CD4-positive, alpha-beta T cell treated with Interleukin-21 for 1 hour (primary cell): ENCODE measurements at regions not wholly inside any gene's neighbourhood (a gene's known extent, or its start where the extent isn't known, plus 50 kb on each side); places are given as distances from the start of the nearest gene placed in this dataset.

Source experiments
- DNase-seq: peaks from one replicate; pipeline ENCODE4 v3.0.0-alpha.2; 2020

DNA sequence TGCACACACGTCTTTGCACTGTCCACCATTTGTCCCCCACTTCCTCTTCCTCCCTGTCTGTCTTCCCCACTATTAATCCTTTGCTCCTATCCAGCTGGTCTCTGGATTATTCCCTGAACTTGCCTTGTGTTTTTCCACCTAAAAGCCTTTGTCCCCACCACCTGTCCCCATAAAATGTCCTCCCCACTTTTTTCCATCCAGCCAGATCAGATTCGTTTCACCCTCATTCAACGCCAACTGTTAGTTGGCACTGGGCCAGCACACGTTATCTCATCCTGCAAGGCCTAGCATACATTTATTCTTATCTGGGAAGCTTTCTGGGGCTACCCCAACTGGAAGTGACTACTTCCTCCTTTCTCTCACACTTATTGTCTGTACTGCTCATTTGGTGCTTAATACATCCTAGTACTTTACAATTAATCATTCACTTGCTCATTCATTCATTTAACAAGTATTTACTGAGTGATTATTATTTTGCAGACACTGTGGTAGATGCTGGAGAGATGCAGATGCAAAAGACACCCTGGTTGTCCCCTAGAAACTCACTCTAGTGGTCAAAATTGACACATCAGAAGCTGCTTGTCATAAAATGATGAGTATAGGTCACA, 96.2 kb downstream of the RASSF10 start:
- DNase-seq = no peak

DNA sequence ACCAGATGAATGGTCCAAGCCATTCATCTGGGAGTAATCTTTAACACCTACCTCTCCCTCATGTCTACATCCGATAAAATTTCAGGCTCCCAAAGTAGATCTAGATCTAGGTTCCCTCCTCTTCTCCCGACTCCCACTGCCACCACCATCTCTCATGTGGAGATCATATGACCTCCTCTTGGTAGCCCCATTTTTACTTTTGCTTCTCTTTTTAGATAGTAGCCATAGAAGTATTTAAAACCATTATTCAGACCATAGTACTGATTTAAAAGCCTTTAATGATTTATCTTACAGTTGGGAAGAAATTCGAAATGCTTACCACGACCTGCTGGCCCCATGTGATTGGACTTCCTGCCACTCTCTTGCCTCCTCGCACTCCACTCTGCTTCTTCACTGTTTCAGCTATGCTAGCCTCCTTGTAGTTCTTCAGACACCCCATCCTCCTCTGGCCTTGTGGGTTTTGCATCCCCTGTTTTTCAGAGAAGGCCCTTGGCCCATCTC, 98.5 kb downstream of the RASSF10 start:
- no peak for DNase-seq

DNA sequence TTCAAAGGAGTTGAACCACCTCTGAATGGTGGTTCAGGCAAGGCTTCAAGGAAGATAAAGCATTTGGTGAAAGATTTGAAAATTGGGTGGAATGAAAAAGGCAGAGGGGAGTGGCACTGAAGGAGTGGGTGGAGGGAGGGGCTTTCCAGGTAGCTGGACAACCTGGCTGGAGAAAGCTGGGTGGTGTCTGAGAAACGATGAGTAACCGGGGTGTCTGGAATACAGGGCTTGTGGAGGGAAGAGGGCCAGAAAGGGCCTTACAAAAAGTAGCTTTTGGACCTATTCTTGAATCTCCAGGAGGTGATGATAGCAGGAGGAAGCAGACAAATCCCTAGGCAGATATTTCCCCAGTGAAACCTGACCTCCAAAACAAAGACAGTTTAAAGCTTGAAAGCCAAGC, 99.3 kb downstream of the RASSF10 start:
- DNase-seq = no peak

DNA sequence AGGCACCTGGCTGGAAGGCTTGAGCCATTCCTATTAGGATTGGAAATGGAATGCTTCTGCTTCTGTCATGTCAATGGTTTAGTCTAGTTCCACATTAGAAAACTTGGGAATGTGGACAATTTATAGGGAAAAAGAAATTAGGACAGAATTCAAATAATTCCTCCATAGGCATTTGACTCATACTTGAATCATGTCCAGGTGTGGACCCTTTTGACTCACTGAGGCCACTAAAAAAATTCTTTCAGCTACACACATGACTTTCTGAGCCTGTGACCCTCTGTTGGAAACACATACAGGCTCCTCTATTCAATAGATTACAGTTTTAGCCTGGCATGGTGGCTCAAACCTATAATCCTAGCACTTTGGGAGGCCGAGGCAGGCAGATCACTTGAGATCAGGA, 100.5 kb downstream of the RASSF10 start:
- DNase-seq = no peak

DNA sequence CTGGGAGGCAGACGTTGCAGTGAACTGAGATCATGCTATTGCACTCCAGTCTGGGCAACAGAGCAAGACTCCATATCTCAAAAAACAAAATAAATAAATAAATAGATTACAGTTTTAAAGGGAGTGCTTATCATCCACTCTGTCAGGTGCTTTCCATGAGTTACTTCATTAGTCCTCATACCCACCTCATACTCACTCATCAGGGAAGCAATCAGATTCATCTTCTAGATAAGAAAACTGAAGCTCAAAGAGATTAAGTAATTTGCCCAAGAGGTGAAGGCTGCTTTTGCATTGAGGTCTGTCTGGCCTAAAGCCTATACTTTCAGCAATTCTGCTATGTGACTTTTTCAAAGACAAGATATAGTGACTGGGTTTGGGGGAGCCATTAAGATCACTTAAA, 101.0 kb downstream of the RASSF10 start:
- no peak for DNase-seq

DNA sequence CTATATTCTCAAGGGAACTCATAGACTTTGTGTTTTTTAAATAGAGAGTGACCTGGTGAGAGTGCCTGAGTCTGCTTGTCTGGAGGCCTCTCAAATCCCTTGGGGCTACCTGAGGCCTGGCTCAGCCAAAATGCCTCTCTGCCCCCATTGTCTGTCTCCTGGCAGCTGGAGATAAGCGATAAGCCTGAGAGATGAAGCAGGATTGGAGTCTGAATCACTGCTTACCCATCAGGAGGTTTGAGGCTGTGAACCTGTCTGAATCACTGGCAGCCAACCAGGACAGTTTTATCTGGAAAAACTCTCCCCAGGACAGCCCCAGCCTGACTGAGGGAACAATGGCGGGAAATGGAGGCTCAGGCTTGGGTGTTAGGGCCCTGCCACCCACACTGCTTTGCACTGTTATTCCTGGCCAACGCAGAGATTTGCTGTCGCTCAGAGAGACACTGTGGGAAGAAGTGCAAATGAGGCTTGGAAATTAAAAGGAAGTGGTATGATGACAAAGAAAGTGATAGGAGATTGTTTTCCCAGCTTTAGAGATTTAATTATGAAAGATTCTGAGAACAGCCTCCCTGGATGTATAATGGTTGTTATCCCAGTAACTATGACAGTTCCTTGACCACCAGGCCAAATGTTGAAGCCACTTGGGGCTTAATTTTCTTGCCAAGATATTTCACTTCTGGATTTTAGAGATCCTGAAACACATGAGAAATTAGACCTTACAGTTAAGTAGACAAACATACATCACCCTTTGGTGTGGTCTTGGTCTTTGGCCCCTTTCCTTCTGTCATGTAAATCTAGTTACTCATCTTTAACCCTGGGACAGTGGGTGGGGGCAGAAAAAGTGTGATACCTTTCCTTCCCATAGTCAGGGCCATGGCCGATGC, 102.1 kb downstream of the RASSF10 start:
- no peak for DNase-seq

DNA sequence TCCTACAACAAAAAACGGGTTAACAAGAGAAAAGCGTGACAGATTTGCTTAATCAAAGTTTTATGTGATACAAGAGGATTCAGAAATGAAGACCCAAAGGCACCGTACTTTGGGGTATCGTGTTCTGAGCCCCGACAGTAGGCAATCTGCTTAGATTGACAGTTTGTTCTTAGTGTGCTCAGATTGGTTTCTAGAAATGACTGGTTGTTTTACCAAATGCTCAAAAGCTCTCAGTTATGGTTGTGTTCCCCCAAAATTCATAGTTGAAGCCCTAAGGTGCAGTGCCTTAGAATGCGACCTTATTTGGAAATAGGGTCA, 102.7 kb downstream of the RASSF10 start:
- DNase-seq = no peak

DNA sequence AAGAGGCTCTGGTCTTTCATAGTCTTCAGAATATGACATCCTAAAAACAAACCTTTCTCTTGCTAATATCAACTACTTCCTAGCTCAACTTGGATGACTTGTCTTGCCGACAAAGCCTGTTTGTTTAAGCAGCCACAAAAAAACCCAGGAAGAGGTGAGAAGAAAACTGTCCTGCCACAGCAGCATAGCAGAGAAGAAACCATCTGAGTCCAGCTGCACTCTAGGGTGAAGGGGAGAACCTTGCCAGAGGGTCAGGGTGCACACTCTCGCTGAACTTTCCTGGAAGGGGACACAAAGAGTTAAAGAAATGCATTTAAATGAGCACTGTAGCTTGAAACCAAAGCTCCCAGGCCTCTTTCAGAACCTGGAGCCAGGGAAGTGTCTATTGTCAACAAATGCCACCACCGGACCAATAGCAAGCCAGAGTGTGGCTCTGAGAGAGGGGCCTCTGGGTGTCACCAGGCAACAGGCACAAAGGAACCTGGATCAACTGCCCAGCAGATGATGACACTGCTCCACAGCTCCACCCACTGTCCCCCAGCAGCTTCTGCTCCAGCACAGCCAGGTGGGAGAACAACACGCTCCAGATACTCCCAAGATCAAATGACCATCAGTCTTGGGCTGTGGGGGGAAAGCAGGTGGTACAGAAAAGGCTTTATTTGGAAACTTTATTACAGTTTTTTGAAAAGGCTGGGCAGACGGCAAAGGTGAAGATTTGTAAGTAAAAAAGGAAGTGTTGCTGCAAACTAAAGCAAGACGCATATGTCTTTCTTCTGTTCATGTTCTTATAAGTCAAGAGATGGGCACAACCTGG, 105.7 kb downstream of the RASSF10 start:
- DNase-seq = no peak

DNA sequence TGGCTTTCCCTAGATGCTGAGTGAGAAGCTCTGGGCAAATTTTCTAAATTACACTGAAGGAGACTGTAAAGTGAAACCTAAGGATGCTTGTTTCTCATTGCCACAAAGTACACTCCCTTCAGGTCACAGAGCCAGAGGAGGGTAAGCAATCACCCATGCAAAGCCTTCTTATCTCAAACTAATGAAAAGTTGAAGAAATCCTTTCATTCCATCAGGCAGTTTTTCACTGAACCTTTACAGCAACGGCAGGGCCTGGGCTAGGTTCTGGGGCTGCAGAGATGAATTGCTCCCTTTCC, 106.2 kb downstream of the RASSF10 start:
- DNase-seq = no peak

DNA sequence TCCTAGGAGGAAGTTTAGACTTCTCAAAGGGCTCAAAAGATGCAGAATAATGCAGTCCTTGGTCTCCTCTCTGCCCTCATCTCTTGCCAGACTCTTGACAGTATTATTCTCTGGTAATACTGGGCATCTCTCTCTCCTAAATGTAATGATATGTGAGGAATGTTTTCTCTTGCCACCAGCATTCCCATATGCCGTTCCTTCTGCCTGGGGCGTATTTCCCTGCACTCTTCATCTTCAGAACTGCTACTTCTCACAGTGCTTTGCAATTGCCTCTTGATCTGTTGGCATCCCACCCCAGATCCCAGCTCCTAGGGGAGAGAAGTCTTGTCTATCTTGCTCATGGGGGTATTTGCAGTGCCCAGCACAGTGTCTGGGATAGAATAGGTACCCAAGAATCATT, 107.4 kb downstream of the RASSF10 start:
- DNase-seq = no peak

DNA sequence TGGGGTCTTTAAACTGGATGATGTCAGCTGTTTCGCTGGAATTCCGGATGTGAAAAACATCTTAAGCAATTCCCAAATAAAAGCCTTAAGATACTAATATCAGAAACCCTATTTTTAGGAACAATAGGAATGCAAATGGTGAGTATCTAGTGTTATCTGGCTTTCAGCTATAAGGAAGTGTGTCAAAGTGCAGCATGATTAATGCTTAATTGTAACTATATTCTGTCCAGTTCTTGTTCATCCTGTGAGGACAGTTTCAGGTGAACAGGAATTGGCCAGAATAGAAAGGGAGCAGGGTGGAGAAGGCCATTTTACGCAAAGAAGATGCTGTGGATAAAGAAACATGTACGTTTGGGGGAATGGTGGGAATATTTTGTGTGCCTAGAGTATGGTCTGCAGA, 108.2 kb downstream of the RASSF10 start:
- DNase-seq = no peak

DNA sequence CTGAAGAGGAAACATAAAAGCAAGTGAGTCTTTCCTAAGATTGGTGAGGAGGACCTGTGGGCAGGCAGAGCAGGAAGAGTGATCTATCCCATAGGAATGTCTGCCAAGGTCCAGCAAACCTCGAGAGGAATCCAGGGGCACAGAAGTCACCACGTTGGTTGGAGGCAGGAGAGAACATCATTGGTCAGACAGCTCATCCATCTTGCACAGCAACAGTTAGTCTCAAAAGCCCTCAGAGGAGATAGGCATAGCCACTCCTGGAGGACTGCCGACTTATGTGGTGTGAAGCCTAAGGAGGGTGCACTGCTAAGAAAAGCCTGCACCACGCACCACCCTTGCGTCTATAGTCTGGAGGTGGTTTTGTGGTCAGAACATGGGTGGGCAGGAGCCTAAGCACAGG, 109.1 kb downstream of the RASSF10 start:
- no peak for DNase-seq

DNA sequence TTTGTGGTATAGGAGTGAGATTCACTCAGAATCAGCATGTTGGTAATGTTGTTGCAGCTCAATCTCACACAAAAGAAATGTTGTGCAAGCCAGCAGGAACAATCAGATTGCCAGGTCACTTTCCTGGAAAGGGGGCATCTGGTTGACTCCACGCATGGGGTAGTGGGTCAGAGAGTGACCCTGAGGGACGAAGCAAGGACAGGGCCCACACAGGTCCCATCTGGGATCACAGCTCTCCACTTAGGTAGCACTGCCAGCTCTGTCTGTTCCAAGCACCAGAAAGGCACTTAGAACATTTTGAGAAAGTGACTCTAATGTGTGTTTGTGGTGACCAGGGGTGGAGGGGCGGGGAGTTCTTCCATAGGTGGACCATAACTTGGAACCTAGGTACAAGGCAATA, 109.5 kb downstream of the RASSF10 start:
- DNase-seq = no peak

DNA sequence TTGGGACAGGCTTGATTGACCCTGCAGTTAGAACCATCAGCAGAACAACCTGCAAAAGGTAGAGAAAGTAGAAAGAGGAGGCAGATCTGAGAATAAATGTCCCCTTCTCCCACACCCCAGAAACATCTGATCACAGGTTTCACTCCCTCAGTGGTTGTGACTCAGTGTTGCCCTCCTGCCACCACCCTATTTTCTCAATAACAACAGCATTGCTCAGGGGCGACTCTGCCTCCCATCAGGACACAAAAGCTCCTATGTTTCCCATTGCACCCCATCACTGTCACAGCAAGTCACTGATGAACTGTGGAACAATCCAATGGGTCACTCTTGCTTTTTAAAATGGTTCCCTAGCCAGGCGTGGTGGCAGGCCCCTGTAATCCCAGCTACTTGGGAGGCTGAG, 110.2 kb downstream of the RASSF10 start:
- no peak for DNase-seq

DNA sequence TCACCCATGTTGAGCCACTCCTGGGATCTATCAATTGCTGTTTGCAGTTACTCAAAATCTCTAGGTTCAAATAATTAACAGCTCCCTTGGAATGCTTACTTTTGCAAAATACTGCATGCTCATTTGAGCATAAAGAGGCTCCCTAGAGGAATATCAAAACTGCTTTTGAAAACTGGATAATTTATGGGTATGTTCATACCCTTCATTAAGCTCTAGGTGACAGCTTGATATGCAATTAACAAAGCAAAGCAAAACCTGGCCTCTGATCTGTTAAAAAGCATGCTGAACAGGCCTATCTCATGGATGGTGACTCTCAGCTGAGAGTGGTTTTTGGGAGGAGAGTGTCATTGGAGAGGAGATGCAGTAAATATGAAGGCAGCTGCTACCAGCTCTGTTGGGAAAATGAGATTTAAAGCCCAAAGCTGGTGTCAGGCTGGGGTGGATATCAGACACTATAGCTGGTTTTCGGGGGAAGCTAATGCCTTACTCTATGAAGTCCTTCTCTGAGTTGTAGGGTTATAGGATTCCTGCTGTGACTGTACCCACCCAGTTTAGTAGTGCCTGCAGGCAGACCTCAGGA, 110.9 kb downstream of the RASSF10 start:
- DNase-seq = no peak

DNA sequence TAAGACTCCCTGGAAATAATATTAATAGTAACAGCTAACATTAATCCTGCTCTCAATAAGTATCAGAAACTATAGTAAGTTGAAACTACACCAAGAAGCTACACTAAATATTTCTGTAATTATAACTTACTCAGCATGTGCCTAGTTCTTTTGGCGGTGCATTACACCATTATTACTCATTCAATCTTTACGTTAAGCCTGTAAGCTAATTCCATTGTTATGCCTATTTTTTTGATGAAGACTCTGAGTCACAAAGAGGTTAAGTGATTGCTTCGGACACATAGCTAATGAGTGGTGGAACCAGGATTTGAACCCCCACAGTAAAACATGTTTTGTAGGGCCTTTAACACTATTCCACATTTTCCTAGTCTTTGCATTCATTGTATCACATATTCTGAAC, 111.6 kb downstream of the RASSF10 start:
- DNase-seq = no peak

DNA sequence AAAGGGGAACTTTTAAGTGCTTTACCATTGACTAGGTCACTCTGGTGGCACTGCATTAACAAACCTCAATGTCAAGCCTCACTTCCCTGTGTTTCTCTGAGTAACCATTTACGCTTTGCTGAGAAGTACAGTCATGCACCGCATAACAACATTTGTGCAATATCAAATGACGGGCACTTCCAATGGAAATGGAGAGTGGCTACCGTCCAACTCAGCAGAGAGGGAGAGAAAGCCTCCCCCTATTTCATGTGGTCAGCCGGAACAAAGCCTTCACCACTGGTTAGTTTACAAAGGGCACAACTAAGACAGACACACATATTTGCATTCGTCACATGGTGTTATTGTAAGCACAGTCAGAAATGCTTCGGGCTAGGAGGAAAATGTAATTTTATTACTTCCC, 117.3 kb downstream of the RASSF10 start:
- no peak for DNase-seq

DNA sequence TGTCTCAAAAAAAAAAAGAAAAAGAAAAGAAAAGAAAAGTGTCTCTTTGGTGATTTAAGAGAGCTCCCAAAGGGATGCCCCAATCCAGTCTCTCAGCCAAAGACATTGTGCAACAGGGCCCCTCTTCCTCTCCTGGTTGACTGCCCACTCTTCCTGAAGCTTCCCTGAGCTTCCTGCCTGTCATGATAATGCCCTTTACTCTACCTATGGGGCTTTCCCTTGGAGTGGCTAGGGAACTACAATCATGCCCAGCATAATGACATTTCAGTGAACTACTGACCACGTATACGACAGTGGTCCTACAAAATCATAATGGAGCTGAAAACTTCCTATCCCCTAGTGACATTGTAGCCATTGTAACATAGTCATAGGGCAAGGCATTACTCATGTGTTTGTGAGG, 118.0 kb downstream of the RASSF10 start:
- DNase-seq = no peak

DNA sequence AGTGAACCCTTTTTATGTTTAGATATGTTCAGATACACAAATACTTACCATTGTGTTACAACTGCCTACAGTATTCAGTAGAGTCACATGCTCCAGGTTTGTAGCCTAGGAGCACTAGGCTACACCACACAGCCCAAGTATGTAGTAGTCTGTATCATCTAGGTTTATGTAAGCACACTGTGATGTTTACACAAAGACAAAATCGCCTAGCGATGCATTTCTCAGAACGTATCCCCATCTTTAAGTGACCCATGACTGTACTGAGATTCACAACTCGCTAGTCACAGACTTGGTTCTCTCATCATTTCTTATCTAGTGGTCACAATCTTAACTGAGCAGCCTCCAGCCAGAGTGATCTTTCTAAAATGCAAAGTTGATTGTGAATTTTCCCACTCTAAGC, 119.2 kb downstream of the RASSF10 start:
- no peak for DNase-seq

DNA sequence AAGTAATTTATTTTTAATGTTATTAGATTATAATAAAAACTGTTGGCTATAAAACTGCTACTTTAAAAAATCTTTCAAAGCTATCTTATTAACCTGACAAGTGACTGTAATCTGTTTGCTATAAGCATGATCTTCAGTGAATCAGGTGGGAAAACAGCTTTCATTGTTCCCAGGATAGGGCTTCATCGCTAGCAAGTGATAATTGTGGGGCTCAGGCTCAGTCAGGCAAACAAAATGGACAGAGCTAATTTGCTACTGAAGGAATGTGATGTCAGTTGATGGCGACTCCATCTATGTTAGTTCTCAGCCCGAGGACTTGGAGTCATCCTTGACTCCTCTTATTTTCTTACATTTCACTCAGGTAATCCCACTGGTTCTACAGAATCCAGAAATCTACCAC, 125.0 kb downstream of the RASSF10 start:
- DNase-seq = no peak

DNA sequence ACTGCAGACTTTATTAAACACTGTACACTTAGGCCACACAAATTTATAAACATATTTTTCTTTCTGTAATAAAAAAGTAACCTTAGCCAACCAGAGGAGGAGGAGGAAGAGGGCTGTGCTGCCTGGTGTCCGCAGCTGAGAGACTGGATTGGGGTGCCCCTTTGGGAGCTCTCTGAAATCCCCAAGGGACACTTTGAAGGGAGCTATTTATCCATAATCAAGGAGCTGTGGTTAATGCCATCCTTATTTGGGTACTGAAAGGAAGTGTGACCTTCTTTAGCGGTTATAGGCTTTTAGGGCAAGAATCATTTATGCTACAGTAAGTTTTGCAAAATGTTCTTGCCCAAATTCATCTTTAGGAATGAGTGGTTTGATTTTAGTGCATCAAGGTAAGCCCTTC, 125.8 kb downstream of the RASSF10 start:
- no peak for DNase-seq

DNA sequence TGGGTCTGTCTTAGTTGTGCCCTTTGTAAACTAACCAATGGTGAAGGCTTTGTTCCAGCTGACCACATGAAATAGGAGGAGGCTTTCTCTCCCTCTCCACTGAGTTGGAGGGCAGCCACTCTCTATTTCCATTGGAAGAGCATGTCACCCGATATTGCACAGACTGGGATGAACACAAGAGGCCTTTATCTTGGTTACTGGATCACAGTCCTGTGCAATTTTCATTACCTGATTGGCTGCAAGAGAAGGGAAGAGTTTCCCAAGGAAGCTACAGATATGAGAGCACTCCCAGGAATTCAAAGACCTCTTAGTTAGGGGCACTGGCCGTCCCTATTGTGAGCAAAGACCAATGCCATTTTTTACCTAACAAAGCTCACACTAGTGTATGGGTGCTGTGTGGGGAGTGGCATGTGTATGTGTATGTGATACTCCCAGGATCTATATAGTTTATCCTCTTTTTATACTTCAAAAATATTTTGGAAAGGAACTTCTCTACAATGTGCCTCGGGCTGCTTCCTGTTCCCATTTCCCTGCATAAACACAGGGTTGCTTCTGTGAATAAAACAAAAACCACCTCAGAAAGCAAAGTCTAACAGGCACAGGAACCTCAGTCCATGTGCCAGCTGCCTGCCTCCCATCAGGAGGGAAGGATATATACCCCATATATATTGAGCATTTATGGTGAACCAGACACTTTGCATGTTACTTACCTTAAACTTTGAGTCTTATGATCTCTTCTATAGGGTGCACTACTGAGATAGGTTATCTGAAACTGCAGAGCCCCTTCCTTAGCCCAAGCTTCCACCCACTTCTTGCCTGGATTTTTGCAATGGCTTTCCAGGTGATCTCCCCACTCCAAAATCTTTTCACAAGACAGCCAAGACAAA, 126.5 kb downstream of the RASSF10 start:
- DNase-seq = no peak

DNA sequence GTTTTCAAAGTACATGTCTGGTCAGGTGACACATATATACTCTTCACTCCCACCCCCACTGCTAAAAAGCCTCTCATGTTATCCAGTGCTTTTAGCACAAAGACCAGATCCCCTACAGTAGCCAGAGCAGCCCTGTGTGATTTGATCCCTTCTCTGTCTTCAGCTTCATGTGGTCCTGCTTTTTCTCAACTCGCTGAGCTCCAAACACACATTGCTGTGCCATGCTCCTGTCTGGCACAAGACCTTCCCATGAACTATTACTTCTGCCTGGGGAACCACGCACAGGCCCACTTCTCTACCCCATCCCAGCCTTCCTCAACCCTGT, 127.1 kb downstream of the RASSF10 start:
- DNase-seq = no peak
